ENCODE measurements at regions not wholly inside any gene's neighbourhood (a gene's known extent, or its start where the extent isn't known, plus 50 kb on each side); places are given as distances from the start of the nearest gene placed in this dataset.

DNA sequence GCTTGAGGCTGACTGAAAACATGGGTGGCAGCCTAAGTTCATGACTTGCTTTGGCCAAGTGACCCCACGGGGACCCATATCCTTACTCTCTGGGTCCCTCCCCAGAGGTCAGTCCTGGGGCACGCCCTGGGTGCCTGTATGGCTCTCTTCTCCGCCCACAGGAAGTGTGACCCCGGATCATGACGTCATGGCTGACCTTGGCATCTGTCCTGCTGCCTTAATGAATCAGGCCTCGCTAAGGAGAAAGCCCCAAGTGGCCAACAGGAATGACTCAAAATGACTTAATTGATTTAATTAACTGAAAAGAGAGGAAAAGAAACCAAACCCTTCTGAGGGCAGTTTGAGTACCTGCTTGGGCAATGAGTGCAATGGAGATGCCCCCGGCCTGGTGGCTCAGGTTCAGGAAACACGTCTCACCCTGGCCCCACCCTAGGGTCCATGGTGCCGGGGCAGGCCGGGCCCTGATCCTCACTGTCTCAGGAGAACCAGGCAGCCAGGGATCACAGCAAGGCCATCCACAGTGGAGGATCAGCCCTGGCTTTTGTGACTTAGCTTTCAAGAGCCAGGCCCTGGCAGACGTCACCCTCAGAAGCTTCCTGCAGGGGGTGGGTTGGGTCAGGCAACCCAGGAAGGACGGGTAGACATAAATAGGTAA, 112.0 kb downstream of the CYP26B1 start:
- Histone ChIP-seq H3K4me3 (replicated peaks; ENCODE audit: insufficient read depth, low read length) (no peak overlapping the region), H3K27ac (replicated peaks) (no peak overlapping the region), H3K27me3 (ENCODE audit: insufficient read depth, poor library complexity, severe bottlenecking) (no peaks in the 10 kb centered on the region)
- DNase-seq (ENCODE audit: low read depth in 1 of 2, low spot score in 1 of 2) = no peak
- no peak for TF ChIP-seq POLR2AphosphoS5 (IDR thresholded peaks at IDR 0.05; ENCODE audit: low read depth)
- TF ChIP-seq SPI1 (IDR thresholded peaks at IDR 0.05; ENCODE audit: borderline replicate concordance, low read depth) = no peak
- TF ChIP-seq, protein P1, sequence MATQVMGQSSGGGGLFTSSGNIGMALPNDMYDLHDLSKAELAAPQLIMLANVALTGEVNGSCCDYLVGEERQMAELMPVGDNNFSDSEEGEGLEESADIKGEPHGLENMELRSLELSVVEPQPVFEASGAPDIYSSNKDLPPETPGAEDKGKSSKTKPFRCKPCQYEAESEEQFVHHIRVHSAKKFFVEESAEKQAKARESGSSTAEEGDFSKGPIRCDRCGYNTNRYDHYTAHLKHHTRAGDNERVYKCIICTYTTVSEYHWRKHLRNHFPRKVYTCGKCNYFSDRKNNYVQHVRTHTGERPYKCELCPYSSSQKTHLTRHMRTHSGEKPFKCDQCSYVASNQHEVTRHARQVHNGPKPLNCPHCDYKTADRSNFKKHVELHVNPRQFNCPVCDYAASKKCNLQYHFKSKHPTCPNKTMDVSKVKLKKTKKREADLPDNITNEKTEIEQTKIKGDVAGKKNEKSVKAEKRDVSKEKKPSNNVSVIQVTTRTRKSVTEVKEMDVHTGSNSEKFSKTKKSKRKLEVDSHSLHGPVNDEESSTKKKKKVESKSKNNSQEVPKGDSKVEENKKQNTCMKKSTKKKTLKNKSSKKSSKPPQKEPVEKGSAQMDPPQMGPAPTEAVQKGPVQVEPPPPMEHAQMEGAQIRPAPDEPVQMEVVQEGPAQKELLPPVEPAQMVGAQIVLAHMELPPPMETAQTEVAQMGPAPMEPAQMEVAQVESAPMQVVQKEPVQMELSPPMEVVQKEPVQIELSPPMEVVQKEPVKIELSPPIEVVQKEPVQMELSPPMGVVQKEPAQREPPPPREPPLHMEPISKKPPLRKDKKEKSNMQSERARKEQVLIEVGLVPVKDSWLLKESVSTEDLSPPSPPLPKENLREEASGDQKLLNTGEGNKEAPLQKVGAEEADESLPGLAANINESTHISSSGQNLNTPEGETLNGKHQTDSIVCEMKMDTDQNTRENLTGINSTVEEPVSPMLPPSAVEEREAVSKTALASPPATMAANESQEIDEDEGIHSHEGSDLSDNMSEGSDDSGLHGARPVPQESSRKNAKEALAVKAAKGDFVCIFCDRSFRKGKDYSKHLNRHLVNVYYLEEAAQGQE (IDR thresholded peaks at IDR 0.05; ENCODE audit: insufficient replicate concordance, low read depth) = no peak
- TF ChIP-seq, protein P2, sequence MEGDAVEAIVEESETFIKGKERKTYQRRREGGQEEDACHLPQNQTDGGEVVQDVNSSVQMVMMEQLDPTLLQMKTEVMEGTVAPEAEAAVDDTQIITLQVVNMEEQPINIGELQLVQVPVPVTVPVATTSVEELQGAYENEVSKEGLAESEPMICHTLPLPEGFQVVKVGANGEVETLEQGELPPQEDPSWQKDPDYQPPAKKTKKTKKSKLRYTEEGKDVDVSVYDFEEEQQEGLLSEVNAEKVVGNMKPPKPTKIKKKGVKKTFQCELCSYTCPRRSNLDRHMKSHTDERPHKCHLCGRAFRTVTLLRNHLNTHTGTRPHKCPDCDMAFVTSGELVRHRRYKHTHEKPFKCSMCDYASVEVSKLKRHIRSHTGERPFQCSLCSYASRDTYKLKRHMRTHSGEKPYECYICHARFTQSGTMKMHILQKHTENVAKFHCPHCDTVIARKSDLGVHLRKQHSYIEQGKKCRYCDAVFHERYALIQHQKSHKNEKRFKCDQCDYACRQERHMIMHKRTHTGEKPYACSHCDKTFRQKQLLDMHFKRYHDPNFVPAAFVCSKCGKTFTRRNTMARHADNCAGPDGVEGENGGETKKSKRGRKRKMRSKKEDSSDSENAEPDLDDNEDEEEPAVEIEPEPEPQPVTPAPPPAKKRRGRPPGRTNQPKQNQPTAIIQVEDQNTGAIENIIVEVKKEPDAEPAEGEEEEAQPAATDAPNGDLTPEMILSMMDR (IDR thresholded peaks at IDR 0.05; ENCODE audit: insufficient read depth, low read length) = no peak

DNA sequence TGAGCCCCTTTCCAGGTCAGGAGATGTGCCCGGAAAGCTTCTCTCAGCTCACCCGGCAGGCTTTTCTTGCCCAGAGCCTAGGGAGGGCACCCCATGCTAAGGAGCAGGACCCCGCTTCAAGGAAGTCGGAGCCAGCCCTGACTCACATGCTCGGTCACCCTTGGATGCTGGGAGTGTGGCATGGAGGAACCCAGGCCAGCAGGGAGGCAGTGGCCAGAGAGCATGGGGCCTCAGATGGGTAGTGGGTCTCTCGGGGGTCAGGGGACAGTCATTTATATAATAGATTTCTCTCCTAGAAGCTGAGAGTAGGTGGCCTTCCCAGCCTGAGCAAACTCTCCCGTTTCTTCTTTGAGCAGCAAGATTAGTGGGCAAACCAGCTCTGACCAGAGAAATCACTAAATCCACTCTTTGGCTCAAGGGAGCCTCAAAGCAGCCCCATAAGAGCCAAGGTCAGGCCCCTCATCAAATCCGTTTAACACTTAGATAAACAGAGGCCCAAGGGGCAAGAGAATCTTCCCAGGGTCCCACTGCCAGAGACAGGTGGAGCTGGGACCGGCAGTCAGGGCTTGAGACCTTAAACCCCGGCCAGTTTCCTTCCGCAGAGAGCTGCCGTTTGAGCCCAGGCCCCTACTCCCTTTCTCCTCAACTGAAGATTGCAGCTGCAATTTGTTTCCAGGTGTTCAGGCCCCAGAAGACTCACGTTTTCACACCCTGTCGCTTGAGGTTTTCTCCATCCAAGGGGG, 113.1 kb downstream of the CYP26B1 start:
- DNase-seq (ENCODE audit: low read depth in 1 of 2, low spot score in 1 of 2) = no peak
- no peak for TF ChIP-seq GABPA (IDR thresholded peaks at IDR 0.05; ENCODE audit: low read depth)
- TF ChIP-seq, protein P1 (IDR thresholded peaks at IDR 0.05; ENCODE audit: insufficient replicate concordance, low read depth) = no peak
- TF ChIP-seq POLR2AphosphoS5 (IDR thresholded peaks at IDR 0.05; ENCODE audit: low read depth) = no peak
- TF ChIP-seq, protein P2 (IDR thresholded peaks at IDR 0.05; ENCODE audit: insufficient read depth, low read length) = no peak
- no peak for TF ChIP-seq SPI1 (IDR thresholded peaks at IDR 0.05; ENCODE audit: borderline replicate concordance, low read depth)
- H3K27me3 ChIP-seq (ENCODE audit: insufficient read depth, poor library complexity, severe bottlenecking) = no peaks in the 10 kb centered on the region
- no peak overlapping the region for H3K4me3 ChIP-seq (replicated peaks; ENCODE audit: insufficient read depth, low read length)
- no peak overlapping the region for H3K27ac ChIP-seq (replicated peaks)

DNA sequence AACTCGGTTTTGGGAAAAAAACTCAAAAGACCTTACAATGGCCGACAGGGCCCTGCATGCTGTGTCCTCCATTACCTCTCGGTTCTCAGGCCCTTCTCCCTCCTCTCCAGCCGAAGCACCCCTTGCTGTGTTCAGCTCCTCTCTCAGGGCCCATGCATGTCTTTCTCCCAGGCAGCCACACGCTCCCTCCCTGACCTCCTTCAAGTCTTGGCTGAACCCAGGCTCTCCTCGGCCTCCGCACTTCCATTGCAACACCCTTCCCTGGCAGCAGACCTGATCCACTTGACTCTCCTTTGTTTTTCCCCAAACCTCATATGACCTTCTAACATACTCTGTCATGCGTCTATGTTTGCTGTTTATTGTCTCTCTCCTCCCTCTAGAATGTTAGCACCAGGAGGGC, 114.0 kb downstream of the CYP26B1 start:
- Histone ChIP-seq H3K27ac (replicated peaks) (no peak overlapping the region), H3K4me3 (replicated peaks; ENCODE audit: insufficient read depth, low read length) (no peak overlapping the region), H3K27me3 (ENCODE audit: insufficient read depth, poor library complexity, severe bottlenecking) (no peaks in the 10 kb centered on the region)
- DNase-seq (ENCODE audit: low read depth in 1 of 2, low spot score in 1 of 2) = no peak
- TF ChIP-seq SPI1 (IDR thresholded peaks at IDR 0.05; ENCODE audit: borderline replicate concordance, low read depth) (no peak), POLR2AphosphoS5 (IDR thresholded peaks at IDR 0.05; ENCODE audit: low read depth) (no peak), GABPA (IDR thresholded peaks at IDR 0.05; ENCODE audit: low read depth) (no peak)
- TF ChIP-seq, protein P2 (IDR thresholded peaks at IDR 0.05; ENCODE audit: insufficient read depth, low read length) = no peak
- TF ChIP-seq, protein P1 (IDR thresholded peaks at IDR 0.05; ENCODE audit: insufficient replicate concordance, low read depth) = no peak

All from HL-60 (cell line).